HG02571 (cell line): ENCODE measurements at regions not wholly inside any gene's neighbourhood (a gene's known extent, or its start where the extent isn't known, plus 50 kb on each side); places are given as distances from the start of the nearest gene placed in this dataset.

Source experiments
- ATAC-seq: cut with Tn5 transposase; IDR thresholded peaks from one replicate; pipeline ENCODE4 v1.9.1; 2021; ENCODE audit warnings: mild to moderate bottlenecking, moderate library complexity; ENCODE audit not compliant: unreplicated experiment

DNA sequence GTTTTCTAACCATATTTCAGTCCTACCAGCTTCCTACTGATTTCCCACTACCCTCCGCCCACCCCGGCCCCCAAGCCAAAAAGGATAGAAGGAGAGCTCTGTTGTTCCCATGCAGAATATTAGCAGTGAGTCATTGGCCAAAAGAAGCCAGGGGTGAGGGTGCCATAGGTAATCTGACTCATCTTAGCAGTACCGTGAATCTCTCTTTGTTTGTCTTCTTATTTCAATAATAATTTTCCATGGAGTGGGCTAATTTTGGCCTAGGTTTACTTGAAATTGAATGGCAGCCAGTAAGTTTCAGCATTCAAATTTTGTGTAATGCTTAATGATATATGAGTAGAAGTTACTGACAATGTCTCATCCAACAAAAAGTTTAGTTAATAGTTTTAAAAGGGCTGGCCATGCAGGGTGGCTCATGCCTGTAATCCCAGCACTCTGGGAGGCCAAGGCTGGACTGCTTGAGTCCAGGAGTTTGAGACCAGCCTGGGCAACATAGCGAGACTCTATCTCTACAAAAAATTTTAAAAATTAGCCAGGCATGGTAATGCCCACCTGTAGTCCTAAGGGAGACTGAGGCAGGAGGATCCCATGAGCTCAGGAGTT, 74.2 kb downstream of the C9orf152 start:
- ATAC-seq: no peak

DNA sequence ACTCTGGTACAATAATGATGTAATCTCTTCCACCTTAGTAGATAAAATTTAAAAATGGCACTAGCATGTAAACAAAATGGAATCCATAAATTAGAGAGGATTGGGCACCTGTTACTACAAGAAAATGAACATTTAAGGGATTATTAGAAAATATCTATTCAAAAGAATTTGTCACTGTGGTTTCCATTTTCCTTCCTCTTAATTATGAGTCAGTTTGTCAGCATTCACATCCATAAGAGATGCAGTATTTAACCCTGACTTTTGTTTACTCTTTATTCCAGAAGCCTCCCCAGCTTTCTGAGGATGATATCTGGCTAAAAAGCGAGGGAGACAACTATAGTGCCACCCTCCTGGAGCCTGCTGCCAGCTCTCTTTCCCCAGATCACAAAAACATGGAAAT, 72.1 kb downstream of the C9orf152 start:
- ATAC-seq: no peak

- no peak for ATAC-seq
These were observed 71.2 kb downstream of the C9orf152 start for GRCh38 chr9:110136802-110137201.

- ATAC-seq: no peak
These were observed 67.7 kb downstream of the C9orf152 start for GRCh38 chr9:110140276-110140675.

DNA sequence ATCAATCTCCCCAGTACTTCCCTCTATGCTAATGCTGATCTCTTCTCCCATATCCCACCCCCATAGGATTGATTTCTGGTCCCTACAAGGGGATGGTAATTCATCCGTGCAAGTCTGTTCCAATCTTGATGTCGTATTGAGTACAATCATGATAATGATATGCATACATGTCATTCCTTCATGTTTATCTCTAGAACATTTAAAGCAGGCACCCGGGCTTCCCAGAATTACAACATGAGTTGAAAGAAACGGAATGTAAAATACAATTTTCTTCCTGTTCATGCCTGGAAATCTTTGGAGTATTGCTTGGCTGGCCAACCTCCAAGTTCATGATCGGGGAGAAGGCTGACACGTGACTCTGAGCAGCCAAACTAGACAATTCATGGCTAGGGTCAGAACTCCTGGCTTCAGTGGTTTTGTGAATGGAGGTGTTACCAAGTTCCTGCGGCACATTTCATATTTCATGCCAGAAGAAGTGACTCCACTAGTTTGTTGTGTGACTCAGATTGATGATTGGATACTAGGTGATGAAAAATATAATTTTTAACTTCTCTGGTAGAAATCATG, 66.6 kb downstream of the C9orf152 start:
- ATAC-seq: no peak

- no peak for ATAC-seq
These were observed 65.7 kb downstream of the C9orf152 start for GRCh38 chr9:110142253-110142652.

- peak; percentile 2 for ATAC-seq
These were observed 65.0 kb downstream of the C9orf152 start for GRCh38 chr9:110142868-110143481.

DNA sequence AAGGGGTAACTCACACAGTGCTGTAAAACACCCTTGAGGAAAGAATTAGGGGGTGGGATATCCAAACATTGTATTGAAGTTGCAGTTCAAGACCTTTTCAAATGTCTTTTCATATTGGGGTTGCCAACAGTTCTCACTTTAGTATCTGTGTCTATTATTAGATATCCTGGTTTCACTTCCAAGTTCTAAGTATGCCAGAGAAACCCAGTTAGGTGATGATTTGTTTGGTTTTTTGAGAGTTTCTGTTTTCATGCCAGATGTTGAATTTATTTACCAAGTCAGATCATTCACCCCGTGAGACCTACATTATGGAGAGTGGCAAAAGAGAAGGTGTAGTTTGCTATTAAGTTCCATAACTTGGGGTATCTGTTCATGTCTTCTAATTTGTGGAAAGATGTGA, 64.5 kb downstream of the C9orf152 start:
- ATAC-seq: peak; percentile 36

DNA sequence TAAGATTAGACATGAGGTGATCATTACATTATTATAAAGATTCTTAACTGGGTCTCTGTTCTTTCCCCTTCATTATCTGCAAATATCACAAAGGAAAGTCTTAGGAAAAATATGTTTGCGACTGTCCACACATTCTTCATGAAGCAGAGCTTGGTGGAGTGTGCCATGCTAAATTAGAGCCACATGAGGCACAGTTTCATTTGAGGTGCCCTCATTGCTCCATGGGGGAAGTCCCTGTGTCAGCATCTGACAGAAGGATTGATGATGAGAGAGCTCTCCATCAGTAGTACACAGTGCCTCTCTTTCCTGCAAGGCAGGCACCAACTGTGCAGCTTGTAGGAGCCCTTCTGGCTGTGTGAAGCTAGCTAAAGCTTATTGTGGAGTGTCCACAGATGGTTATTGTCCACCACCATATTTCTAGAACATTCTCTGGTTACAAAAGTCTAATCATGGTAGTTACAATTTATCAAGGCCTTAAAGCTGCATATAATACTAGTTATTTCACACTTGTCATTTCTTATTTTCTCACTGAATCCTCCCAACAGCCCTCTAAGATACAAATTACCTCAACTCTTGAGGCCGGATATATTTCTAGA, 63.9 kb downstream of the C9orf152 start:
- peak; percentile 51 for ATAC-seq

GRCh38 chr9:110146373-110146772, 61.6 kb downstream of the C9orf152 start:
- ATAC-seq: no peak

DNA sequence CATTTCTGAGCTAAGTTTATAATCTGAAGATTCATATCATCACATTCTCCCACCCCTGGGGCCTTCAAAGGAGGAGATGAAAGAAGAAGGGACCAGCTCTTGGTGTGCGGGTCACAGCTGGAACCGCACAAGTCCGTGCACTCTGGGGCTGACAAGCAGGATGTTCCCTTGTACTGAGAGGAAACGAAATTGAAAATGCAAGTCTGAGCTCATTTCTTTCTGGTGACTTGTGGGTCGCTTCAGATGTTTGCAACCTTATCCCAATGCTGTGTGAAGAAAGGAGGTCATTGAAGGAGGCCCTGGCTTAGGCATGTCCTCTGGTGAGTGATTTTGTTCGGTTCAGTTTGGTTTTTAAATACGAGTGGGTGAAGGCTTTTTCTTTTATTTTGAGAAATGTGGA, 59.6 kb downstream of the C9orf152 start:
- ATAC-seq: peak; percentile 73

DNA sequence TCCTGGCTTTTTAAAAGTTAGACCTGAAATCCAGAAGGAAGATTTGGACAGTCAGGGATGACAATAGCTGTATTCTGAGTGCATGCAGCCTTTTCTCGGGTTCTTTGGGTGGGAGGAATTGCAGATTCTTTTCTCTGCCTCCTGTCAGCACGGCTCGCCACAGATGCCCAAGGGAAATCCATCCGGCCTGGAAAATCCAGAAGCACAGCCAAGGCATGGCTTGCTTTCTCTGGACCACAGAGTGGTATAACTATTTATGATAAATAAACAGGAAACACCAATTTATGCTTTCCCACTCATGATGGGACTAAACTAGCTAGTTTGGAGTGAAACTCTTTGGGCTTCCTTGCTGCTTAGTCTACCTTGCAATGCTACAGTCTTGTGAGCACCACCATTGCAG, 59.1 kb downstream of the C9orf152 start:
- ATAC-seq: peak; percentile 3
